IPS-NIHi7 (cell line): ENCODE measurements at regions not wholly inside any gene's neighbourhood (a gene's known extent, or its start where the extent isn't known, plus 50 kb on each side); places are given as distances from the start of the nearest gene placed in this dataset.
"Not testable (repeated sequence)": the region's sequence is repeated elsewhere in the genome, so short reads cannot be mapped to it uniquely, and the experiment has no call there.

Experiments used
- DNase-seq: peaks from one replicate; pipeline ENCODE4 v3.0.0; 2012; ENCODE audit warnings: mixed read lengths; ENCODE audit errors: extremely low spot score

DNA sequence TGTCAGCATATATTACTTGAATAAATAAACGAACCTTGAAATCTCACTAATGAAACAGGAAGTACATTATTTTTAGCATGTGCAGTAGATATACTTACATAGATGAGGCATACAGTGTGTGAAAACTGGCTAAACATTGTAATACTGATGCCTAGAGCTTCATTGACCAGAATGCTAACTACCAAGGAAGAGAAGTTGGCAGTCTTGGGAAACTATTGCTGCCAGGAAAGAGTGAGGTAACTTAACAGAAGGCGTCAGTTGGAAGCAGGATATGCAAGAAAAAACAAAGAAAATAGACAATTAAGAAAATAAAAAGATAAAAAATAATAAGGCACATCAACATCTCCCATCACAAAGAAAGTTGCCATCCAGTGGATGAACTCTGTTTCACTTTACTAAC, 963.0 kb downstream of the TDRD15 start:
- no peak for DNase-seq

DNA sequence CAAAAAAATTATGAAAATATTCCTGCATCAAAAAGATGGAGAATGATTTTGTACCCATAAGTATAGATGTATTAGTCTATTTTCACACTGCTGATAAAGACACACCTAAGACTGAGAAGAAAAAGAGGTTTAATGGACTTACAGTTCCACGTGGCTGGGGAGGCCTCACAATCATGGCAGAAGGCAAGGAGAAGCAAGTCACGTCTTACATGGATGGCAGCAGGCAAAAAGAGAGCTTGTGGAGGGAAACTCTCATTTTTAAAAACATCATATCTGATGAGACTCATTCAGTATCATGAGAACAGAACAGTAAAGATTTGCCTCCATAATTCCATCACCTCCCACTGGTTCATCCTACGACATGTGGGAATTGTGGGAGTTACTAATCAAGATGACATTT, 979.8 kb downstream of the TDRD15 start:
- not testable (repeated sequence) for DNase-seq

DNA sequence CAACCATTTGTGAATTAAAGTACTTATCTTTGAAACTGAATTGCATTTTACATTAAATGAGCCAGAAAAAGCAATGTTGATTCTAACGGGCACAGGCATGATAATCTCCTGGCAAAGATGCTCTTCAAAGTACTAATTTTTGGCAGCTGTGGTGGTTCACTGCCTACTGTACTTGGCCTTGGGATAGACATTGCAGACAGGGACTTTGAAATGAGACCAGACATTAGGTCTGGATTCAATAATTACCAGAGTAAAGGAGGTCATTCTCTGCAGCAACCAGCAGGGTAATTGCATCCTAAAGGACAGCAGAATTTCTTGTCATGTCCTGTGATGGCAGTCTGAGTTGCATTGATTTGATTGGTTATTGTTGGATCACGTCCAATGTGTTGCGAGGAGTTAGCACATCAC, 986.5 kb downstream of the TDRD15 start:
- DNase-seq, result no peak

DNA sequence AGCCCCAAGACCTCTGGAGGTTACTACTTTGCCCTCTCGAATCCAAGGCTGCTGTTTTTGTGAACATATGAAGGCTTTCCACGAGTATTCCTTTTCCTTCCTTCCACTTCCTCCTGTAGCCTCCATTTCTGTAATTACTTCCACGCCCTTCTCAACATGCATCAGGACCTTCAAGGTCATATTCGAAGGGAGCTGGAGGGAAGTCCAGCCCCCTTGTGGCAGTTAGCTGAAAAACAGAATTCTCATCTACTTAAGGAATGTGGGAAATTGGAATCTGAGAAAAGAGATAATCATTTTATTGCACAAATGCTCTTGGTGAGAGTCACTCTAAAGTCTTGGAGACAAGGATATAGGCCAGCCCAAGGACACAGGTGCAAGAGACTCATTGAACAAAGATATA, 1000.2 kb downstream of the TDRD15 start:
- DNase-seq, result no peak

DNA sequence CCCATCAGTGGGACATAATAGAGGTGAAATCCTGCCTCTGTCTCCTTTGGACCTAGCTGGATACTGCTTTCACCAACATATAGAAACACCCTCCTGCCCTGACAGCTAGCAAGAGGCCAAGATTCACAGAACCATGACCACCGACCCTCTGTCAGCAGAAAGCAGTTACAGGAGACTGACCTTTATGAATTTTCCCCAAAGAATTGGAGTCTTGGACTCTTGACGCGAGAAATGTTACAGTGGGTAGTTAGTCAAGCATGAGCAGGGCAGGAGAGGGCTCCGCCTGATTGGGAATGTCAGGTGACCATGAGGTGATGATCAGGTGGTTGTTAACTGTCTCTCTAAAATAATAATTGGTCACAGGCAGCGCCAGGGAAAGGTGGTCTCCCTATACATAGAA, 1002.3 kb downstream of the TDRD15 start:
- no peak for DNase-seq

DNA sequence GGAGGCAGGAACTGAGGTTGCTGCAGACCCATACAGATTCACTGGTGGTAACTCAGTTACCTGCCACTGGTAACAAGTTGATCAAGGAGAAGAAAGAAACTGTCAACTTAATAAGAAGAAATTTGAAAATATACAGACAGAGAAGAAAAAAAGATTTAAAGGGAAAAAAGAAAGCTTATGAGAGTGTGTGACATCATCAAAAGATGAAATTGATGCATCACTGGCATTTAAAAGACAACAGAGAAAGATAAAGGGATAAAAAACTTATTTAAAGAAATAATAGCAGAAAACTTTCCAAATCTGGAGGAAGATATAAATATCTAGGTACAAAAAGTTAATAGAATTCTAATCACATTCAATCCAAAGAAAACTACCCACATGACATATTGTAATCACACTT, 1003.2 kb downstream of the TDRD15 start:
- DNase-seq, result no peak

DNA sequence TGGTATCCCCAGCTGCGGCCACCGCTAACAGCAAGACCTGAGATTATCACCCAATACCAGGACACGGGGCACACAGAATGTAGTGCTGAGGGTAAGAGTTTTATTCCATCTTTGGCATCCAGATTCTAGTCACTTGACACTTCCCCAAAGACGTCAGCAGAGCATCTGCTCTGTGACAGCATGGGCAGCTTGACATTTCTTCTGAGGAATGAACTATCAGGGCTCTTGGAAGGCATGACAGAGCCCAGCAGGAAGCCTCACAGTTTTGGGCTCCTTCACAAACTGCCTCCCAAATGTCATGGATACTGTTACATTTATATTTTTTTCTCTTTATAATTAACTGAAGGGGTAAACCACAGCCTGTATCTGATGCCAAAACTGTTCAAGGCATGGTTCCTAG, 1010.7 kb downstream of the TDRD15 start:
- DNase-seq, result no peak

DNA sequence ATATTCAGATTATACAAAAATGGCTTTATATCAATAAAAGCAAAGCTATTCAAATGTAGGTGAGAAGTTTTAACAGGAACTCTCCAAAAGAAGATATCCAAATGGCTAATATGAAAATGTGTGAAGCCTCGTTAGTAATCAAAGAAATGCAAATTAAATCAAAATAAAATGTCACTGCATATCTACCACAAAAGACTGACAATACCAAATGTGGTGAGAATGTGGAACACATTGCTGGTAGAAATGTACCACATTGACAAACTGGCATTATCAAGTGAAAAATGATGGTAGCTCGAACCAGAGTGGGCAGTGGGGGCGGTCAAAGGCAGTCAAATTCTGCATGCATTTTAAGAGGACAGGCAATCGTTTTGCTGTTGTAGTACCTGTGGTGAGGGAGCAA, 1012.7 kb downstream of the TDRD15 start:
- no peak for DNase-seq

DNA sequence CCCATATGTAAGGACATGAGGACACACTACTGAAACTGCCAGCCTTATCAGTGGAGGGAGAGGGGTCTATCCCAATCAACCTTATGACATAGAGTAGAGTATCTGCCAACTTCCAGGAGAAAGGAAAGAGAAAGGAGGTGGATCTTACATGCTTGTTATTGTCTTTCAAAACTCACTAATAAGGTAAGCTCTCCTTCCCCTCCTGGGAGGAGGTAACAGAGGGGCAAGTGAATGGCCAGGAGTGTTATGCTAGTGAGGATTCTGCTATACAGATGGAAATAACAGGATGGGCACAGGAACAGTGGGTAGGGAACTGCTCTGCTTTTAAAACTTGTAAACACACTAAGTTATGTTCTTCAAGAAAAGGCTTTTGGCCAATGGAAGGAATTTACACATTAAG, 1020.1 kb downstream of the TDRD15 start:
- no peak for DNase-seq

DNA sequence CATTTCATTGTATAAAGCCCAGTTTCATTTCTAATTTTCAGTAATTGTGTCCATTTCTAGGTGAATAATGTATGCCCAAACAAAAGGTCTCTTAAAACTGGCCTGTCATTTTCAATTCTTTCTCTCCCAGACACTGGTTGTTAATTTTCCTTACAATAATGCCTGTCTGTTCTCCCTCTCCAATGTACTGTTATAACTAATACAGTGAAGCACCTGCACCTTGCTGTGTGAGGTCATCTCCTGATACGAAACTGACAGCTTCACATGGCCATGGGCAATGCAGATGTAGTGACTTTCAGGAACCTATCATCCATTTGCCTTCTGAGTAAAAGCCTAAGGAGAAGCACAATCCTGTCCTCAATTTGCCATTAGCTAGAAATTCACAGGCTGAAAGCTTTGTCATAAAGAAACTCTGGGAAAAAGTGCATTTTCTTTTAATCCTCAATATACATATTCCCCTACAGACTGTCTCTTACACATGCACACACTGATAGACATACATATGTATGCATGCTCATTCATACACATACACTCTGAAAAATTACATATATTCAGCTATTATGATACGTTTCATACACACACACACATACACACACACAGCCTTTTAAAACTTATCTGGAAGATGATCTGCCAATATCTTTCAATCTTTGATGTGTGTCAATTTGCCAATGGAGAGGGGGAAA, 1030.3 kb downstream of the TDRD15 start:
- DNase-seq, result no peak

DNA sequence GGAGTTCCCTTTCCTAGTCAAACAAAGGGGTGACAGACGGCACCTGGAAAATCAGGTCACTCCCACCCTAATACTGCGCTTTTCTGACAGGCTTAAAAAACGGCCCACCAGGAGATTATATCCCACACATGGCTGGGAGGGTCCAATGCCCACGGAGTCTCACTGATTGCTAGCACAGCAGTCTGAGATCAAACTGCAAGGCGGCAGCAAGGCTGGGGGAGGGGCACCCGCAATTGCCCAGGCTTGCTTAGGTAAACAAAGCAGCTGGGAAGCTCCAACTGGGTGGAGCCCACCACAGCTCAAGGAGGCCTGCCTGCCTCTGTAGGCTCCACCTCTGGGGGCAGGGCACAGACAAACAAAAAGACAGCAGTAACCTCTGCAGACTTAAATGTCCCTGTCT, 1032.9 kb downstream of the TDRD15 start:
- DNase-seq, result not testable (repeated sequence)

DNA sequence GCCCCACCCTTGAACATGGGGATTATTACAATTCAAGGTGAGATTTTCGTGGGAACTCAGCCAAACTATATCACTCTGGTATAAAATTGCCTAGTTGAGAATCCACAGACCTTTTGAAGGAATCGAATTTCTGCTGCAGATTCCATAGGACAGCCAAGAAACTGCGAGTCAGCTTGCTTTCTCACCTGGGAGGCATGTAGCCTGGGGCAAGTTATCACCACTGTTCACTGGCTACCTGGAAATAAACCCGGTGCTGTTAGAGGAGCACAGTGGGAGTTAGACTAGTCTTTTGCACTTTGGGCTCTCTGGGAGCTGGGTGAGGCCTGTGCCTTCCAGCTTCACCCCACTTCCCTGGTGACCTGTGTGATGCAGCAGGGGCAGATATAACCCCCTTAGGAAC, 1043.5 kb downstream of the TDRD15 start:
- no peak for DNase-seq

DNA sequence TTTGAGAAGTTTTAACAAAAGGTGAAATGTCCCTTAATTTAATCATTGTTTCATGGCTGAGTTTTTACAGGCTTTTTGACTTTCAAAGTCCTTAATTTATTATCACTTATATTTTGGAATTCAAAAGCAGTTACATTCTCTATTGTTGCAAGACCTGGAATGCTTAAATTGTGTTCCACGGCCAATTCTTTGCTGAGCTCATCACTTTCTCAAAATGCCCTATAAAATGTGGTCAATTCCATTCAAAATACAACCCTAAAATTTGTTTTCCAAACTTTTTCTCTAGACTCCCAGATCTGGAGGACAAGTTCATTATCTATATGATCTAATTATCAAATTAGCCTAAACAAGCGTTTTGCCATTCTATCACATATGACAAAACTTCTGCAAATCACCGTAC, 1051.2 kb downstream of the TDRD15 start:
- DNase-seq, result no peak

DNA sequence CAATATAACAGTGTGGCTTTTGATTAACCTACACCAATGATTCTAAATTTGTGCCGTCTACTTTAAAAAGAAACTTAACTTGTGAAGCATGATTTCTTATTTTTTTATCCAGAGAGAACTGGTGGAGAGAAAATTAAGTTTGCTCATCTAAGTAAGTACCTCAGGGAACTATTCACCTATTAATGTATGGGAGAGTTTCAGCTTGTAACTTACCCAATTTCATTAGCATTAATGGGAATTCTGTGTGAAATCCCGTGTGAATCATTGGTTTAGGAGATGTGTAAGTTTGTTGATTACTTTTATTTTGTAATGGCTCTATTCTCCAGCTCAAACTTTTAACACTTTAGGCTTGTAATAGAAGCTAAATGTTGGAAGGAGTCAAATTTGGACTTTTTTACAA, 1061.5 kb downstream of the TDRD15 start:
- DNase-seq, result no peak

DNA sequence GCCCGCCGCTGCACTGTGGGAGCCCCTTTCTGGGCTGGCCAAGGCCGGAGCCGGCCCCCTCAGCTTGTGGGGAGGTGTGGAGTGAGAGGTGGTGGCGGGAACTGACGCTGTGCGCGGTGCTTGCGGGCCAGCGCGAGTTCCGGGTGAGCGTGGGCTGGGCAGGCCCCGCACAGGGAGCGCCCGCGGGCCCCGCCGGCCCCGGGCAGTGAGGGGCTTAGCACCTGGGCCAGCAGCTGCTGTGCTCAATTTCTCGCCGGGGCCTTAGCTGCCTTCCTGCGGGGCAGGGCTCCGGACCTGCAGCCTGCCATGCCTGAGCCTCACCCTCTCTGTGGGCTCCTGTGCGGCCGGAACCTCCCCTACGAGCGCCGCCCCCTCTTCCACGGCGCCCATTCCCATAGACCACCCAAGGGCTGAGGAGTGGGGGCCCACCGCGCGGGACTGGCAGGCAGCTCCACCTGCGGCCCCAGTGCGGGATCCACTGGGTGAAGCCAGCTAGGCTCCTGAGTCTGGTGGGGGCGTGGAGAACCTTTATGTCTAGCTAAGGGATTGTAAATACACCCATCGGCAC, 1062.6 kb downstream of the TDRD15 start:
- DNase-seq, result not testable (repeated sequence)

DNA sequence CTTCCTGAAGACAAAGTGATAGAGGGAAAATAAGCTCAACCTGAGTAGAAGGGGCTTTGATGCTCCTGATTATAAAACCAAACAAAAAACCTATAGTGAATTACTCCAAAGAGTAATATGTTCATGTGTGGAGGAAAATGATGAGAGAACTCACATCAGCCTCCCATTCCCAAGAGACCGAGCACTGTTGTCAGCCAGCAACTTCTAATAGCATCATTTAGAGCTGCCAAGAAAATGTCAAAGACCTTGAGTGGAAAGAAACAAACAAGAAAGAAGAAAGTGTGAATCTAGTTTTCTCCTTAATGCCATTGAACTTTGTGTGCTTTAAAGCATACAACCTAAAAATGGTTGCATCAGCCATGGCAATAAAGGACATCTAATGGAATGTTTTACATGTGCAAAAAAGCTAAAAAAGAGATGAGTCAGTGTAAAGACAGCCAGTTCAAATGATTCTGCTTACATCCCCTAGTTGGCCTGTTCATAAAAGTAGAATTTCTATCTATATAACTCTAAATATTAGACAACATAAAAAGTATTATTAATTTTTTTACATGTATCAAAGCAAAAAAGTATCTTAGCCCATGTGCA, 1066.2 kb downstream of the TDRD15 start:
- no peak for DNase-seq

DNA sequence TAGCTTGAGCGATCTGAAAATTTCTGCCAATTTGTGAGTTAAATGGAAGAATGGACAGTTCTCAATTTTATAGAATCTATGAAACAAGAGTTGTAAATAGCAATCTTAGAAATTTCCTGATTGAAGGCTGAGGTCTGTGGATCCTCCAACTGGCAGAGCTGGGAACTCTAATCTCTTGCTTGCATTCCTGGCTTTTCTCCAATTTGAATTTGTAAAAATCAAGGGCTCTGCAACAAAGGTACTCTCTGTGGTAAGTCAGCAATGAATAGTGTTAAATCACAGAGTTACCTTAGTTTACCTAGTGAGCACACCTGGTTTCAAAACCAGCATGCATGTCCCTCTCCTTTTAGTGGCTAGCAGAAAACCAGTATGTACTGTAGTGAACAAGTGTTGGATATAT, 1070.5 kb downstream of the TDRD15 start:
- DNase-seq, result no peak

DNA sequence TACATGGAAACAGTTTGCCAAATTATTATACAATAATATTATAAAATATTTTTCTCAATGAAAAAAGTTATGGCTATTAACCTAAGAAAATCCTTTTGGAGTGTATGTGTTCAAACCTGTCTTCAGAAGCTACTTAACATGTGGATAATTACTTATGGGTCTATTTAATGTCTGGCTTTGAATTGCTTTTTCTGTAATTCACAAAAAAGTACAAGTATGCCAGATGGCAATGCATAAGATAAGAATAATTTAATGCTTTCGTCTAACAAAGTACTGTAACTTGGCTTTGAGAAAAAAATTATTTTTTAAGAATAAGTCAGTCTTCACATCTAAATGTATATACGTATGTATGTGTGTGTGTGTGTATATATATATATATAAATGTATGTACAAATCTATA, 1073.0 kb downstream of the TDRD15 start:
- DNase-seq, result no peak

DNA sequence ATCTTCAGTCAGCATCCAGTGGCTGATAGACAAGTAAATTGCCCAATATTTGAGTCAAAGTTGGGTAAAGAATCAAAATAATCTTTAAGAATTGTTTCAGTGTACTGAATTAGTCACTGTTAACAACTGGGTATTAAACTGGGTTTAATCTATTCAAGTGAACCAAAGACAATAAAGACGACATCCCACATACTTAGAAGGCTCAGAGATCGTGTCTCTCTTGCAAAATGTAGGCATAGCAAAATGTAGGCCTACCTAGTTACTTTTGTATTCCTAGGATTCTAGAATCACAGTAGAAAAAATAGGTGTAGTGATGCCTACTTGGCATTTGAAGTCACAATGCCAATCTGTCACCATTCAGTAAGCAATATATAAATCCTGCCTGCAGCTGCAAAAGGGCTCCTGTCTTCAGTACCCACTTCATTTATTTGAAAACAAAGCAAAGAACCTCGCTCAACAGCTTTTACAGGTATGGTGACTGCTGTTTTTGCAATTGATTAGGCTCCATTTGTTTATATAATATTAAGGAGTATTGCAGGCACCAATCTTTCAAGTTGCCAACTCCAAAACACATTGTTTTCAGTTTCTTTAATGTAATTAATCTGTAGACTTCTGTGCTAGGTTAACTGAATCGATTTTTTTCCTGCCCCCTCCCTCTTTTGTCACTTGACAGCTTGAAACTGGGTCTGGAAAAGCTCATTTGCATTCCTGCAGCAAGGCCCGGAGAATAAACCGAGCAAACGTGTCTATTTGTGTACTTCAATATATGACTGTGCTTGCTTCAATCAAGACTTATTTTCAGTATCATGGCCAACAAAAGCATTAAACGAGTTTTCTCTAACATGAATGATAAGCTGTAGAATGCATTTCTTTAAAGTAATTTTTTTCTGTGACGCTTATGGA, 1074.9 kb downstream of the TDRD15 start:
- no peak for DNase-seq

DNA sequence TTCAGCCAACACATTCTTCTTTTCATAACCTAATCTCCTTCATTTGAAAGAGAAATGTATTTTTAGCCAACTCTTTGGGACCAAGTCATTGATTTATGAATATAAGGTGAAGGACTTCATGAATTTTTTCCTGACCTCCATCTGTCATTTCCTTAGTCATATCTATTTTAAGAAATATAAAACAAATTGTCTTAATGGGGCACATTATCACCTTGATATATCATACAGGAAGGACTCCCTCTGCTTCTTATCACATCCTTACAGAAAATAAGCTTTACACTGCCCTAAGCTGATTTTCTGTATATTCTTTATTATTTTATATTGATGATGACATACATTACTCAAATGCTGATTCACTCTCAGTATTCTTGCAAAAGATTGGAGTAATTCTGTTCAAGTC, 1076.2 kb downstream of the TDRD15 start:
- DNase-seq, result no peak

DNA sequence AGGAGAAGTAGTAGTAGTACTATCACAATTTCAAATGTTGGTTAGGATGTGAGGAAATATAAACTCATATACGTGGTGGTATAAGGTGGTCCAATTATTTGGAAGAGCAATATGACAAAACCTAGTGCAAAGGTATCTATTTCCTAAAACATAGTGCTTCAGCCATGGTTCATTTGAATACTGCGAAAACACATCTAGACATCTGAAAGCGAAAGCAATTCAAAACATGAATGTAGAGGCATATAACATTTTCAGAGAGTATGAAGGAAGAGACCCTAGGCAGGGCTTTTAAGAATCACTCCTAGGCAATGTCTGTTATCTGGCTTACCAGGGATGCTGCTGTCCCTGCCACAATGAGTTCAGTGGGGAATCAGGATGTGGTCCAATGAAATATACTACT, 1085.8 kb downstream of the TDRD15 start:
- no peak for DNase-seq

DNA sequence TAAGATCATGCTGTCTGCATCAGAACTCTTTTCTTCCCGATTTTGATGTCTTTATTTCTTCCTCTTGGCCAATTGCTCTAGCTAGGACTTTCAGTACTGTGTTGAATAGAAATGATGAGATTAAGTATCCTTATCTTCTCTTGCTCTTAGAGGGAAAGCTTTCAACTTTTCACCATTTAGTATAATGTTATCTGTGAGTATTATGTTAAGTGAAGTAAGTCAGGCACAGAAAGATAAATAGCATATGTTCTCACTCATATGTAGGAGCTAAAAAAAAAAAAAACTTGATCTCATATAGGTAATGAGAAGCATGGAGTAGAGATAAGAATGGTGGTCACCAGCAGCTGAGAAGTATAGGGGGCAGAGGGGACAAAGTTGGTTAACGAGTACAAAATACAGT, 1089.5 kb downstream of the TDRD15 start:
- no peak for DNase-seq

DNA sequence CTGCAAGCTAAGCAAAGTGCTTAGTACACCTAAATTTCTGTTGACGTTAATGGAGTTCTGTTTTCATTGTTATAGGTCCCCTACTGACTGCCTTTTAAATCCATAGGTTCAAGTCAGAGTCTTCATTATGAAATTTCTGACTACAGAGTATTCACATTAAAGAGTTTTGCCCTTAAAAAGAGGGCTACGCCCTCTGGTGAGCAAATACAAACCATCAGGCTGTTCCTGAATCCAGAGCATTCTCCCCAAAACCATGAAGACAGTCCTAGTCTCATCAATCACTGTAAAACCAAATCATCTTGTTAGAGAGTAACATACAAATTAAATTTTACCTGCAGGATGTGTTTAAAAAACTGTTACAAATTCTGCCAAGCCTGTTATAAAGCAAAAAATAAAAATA, 1091.7 kb downstream of the TDRD15 start:
- peak; percentile 8 for DNase-seq
